ENCODE measurements at regions not wholly inside any gene's neighbourhood (a gene's known extent, or its start where the extent isn't known, plus 50 kb on each side); places are given as distances from the start of the nearest gene placed in this dataset.

DNA sequence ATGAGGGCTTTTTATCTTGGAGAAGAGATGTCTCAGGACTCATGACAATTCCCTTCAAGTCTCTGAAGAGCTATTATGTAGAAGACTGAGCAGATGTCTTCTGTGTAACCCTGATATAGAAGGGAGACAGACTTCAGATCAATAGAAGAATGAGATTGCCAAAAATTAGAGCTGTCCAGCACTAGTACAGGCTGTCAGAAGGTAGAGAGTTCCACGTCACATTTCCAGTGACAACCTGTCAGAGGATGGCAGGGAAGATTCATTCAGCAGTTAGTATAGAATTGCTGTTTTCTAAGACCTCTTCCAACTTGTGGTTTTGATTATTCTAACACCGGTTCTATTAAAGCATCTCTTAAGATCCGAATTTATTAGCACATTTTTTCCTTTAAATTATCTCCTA is 520.6 kb downstream of the RBFOX1 start:
- TF ChIP-seq CTCF (IDR thresholded peaks at IDR 0.05) (no peak), POLR2A (IDR thresholded peaks at IDR 0.05) (no peak)
